BE2C (cell line): ENCODE measurements at regions not wholly inside any gene's neighbourhood (a gene's known extent, or its start where the extent isn't known, plus 50 kb on each side); places are given as distances from the start of the nearest gene placed in this dataset.

Experiments
- DNase-seq: peaks from one replicate; pipeline ENCODE4 v3.0.0-alpha.2; 2020
- H3K27me3 ChIP-seq: fragments of 250-450 bp; sonication (Bioruptor Pico); 2 replicates; pipeline ENCODE4 v1.5.1; 2020; ENCODE audit warnings: mild to moderate bottlenecking
- H3K36me3 ChIP-seq: fragments of 250-450 bp; sonication (Bioruptor Pico); 2 replicates; pipeline ENCODE4 v1.5.1; 2020; ENCODE audit warnings: mild to moderate bottlenecking
- H3K4me1 ChIP-seq: fragments of 250-450 bp; sonication (Bioruptor Pico); 2 replicates; pipeline ENCODE4 v1.5.1; 2020
- H3K4me3 ChIP-seq: 2 replicates; pipeline ENCODE4 v1.5.1; 2011; ENCODE audit warnings: low read depth, low read length
- H3K9me3 ChIP-seq: fragments of 250-450 bp; sonication (Bioruptor Pico); 2 replicates; pipeline ENCODE4 v1.5.1; 2020
- TF ChIP-seq, protein P1 (sequence below): IDR thresholded peaks from 2 replicates; pipeline ENCODE4 v1.5.1; 2012; ENCODE audit warnings: mild to moderate bottlenecking, low read depth, low read length

DNA sequence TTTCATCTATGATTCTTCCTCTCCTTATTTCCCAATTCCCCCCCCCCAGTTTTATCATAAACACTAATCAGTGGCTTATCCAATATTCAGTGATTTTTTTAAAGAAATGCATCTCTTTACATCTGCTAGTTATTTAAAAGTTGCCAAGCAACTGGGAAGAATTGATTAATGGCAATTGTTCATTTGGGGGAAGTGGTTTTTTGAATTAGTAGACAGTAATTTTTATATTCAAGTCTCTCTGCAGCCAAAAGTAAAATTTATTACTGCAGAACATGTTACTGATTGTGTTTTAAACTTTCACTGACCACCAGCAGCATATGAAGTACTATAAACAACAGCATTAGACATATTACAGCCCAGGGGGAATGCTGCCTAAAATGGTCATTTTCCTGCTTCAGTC is 308.8 kb upstream of the NREP start:
- H3K4me1 ChIP-seq, result peaks cover 23% of the 10 kb centered on the region
- no peak overlapping the region for H3K4me3 ChIP-seq
- TF ChIP-seq, protein P1, sequence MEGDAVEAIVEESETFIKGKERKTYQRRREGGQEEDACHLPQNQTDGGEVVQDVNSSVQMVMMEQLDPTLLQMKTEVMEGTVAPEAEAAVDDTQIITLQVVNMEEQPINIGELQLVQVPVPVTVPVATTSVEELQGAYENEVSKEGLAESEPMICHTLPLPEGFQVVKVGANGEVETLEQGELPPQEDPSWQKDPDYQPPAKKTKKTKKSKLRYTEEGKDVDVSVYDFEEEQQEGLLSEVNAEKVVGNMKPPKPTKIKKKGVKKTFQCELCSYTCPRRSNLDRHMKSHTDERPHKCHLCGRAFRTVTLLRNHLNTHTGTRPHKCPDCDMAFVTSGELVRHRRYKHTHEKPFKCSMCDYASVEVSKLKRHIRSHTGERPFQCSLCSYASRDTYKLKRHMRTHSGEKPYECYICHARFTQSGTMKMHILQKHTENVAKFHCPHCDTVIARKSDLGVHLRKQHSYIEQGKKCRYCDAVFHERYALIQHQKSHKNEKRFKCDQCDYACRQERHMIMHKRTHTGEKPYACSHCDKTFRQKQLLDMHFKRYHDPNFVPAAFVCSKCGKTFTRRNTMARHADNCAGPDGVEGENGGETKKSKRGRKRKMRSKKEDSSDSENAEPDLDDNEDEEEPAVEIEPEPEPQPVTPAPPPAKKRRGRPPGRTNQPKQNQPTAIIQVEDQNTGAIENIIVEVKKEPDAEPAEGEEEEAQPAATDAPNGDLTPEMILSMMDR, result no peak
- no peaks in the 10 kb centered on the region for H3K27me3 ChIP-seq
- DNase-seq, result no peak
- no peaks in the 10 kb centered on the region for H3K9me3 ChIP-seq
- H3K36me3 ChIP-seq, result no peaks in the 10 kb centered on the region

DNA sequence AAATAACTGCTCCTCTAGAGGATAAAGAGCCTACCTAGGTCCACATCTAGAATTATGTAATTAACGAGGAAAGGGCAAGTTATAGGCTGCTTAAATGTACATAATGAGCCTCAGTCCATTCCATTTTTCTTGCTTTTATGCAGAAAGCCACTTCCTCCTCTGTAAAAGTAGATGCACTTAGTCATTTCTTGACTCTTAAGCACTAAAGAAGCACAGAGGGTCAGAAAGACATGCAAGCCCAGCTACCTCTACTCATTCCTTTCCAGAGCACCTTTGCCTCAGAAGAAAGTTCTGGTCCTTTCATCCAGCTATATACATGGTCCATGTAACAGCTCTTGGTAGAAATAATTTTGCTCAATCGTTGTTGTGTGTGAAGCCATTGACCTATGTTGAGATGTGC is 308.0 kb upstream of the NREP start:
- DNase-seq, result no peak
- Histone ChIP-seq H3K36me3 (no peaks in the 10 kb centered on the region), H3K4me3 (no peak overlapping the region), H3K4me1 (peaks cover 19% of the 10 kb centered on the region), H3K9me3 (no peaks in the 10 kb centered on the region), H3K27me3 (no peaks in the 10 kb centered on the region)
- TF ChIP-seq, protein P1, result no peak

DNA sequence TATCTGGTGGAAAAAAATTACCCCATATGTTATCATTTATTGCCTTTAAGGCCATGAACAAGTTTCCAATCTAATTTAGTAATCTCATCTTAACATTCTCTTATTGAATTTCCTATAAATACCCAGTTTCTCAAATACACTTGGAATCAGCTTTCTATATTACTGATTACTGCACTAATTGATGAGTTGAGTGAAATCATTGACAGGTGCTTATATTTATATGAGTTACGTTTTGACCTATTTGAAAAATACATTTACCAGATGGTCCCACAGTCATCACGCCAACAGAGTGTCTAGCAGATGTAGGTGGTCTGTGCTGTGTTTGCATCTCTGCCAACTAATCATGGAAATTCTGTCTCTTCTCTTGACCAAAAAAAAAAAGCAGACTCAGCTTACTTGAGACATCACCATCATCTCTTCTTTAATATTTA is 307.3 kb upstream of the NREP start:
- TF ChIP-seq, protein P1, result no peak
- DNase-seq, result peak; percentile 33
- Histone ChIP-seq H3K4me1 (peaks cover 18% of the 10 kb centered on the region), H3K9me3 (no peaks in the 10 kb centered on the region), H3K27me3 (no peaks in the 10 kb centered on the region), H3K4me3 (no peak overlapping the region), H3K36me3 (no peaks in the 10 kb centered on the region)

DNA sequence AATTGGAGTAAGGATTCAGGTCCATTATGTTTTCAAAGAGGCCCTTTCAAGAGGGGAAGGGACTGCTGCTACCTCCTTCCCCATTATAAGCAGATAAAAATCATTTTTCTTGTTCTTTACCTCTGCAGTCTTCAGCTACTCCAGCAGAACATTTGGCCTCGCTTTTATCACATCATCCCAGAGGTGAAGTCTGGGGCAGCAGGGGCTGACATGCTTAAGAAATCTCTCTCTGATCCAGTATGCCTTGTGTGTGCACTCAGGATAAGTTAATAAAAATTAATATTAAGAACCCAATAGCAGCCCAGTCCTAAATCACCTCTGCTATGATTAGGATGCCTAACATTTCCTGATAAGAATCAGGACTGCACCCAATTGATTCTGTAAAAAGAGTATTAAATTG is 306.9 kb upstream of the NREP start:
- H3K4me3 ChIP-seq, result no peak overlapping the region
- no peak for DNase-seq
- no peaks in the 10 kb centered on the region for H3K36me3 ChIP-seq
- TF ChIP-seq, protein P1, result no peak
- no peaks in the 10 kb centered on the region for H3K9me3 ChIP-seq
- H3K4me1 ChIP-seq, result peaks cover 18% of the 10 kb centered on the region
- H3K27me3 ChIP-seq, result no peaks in the 10 kb centered on the region

DNA sequence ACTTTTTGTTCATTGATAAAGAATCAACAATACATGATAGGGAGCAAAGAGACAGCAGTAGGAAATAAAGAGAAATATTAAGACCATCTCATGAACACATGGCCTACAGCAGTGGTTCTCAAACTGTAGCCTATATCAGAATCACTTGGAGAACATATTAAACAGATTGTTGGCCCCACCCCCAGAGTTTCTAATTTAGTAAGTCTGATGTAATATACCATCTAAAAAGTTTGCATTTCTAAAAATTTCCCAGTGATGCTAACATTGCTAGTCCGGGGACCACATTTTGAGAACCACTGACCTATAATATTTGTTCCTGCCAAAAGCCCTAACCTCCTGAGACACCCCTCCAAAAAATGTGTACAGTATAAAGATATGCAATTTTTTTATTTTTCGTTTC is 306.2 kb upstream of the NREP start:
- no peaks in the 10 kb centered on the region for H3K36me3 ChIP-seq
- H3K27me3 ChIP-seq, result no peaks in the 10 kb centered on the region
- TF ChIP-seq, protein P1, result no peak
- peaks cover 18% of the 10 kb centered on the region for H3K4me1 ChIP-seq
- no peaks in the 10 kb centered on the region for H3K9me3 ChIP-seq
- H3K4me3 ChIP-seq, result no peak overlapping the region
- no peak for DNase-seq

DNA sequence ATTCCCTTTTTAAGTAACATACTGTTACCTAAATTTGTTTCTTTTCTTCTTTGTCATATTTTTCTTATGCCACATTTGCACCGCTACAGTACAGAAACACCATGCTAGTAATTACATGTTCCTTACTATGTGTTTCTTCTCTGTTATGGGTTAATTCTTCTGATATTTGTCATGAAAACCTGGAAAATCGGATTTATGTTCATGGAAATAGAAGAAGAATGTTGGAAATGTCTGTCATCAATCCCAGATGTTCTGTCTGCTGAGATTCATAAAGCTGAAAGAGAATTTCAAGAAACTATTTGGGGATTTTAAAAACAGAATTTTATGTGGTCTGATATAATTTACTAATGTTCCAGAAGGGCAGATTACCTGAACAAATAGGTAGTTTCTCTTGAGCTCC is 305.2 kb upstream of the NREP start:
- no peak for DNase-seq
- Histone ChIP-seq H3K36me3 (no peaks in the 10 kb centered on the region), H3K27me3 (no peaks in the 10 kb centered on the region), H3K4me1 (peaks cover 18% of the 10 kb centered on the region), H3K9me3 (no peaks in the 10 kb centered on the region), H3K4me3 (no peak overlapping the region)
- TF ChIP-seq, protein P1, result no peak
